Suprapubic skin (tissue), 3 donors: ENCODE measurements at regions not wholly inside any gene's neighbourhood (a gene's known extent, or its start where the extent isn't known, plus 50 kb on each side); places are given as distances from the start of the nearest gene placed in this dataset.

Source experiments
- POLR2AphosphoS5 ChIP-seq, 3 donors: sonication (generic); formaldehyde crosslinking; IDR thresholded peaks; one replicate each; pipeline ENCODE4 v1.6.1; 2017; ENCODE audit warnings: antibody characterized with exemption in 3 of 3
- TF ChIP-seq, protein P1 (sequence below), 2 donors: fragments of 200-600 bp in 1 of 2; fragments of 450-650 bp in 1 of 2; sonication (generic) in 1 of 2; IDR thresholded peaks; one replicate each; pipeline ENCODE4 v1.5.1; 2016 to 2019; ENCODE audit warnings: antibody characterized with exemption in 2 of 2, mild to moderate bottlenecking in 1 of 2, moderate library complexity in 1 of 2

DNA sequence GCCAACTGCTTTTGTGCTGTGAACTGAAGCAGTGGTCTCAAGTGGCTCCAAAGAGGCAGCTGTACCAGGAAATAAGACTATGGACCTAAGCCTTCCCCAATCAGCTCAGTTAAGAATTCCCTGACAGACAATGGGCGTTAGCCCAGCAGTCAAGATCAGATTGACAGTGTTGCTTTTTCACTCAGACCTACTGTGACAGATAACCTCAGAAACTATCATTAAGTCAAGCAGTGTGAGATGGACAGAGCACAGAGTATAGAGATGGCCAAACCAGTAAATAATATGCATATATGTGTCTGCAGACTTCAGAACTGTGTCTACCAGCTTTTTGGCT lies 215.3 kb downstream of the ZFP36L2 start:
- TF ChIP-seq, protein P1, sequence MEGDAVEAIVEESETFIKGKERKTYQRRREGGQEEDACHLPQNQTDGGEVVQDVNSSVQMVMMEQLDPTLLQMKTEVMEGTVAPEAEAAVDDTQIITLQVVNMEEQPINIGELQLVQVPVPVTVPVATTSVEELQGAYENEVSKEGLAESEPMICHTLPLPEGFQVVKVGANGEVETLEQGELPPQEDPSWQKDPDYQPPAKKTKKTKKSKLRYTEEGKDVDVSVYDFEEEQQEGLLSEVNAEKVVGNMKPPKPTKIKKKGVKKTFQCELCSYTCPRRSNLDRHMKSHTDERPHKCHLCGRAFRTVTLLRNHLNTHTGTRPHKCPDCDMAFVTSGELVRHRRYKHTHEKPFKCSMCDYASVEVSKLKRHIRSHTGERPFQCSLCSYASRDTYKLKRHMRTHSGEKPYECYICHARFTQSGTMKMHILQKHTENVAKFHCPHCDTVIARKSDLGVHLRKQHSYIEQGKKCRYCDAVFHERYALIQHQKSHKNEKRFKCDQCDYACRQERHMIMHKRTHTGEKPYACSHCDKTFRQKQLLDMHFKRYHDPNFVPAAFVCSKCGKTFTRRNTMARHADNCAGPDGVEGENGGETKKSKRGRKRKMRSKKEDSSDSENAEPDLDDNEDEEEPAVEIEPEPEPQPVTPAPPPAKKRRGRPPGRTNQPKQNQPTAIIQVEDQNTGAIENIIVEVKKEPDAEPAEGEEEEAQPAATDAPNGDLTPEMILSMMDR (IDR thresholded peaks at IDR 0.05): no peak
- no peak for TF ChIP-seq POLR2AphosphoS5 (IDR thresholded peaks at IDR 0.05)
